Vagina (tissue), 2 donors: ENCODE measurements at regions not wholly inside any gene's neighbourhood (a gene's known extent, or its start where the extent isn't known, plus 50 kb on each side); places are given as distances from the start of the nearest gene placed in this dataset.

Source experiments
- DNase-seq, 2 donors: peaks; one replicate each; pipeline ENCODE4 v3.0.0-alpha.2; 2017; ENCODE audit errors: extremely low spot score in 2 of 2
- H3K27ac ChIP-seq: fragments of 200-600 bp; sonication (generic); one replicate; pipeline ENCODE4 v1.5.1; 2019
- H3K27me3 ChIP-seq: fragments of 200-600 bp; sonication (generic); one replicate; pipeline ENCODE4 v1.5.1; 2019
- H3K36me3 ChIP-seq, 2 donors: fragments of 200-600 bp; sonication (generic); one replicate each; pipeline ENCODE4 v1.5.1; 2017 to 2019
- H3K4me1 ChIP-seq: fragments of 200-600 bp; sonication (generic); one replicate; pipeline ENCODE4 v1.5.1; 2019
- H3K4me3 ChIP-seq, 2 donors: fragments of 200-600 bp; sonication (generic); 1 replicate in 1 of 2; 2 replicates in 1 of 2; pipeline ENCODE4 v1.5.1; 2016 to 2019
- H3K9me3 ChIP-seq: fragments of 200-600 bp; sonication (generic); one replicate; pipeline ENCODE4 v1.5.1; 2019
- POLR2A ChIP-seq, 2 donors: fragments of 450-650 bp; IDR thresholded peaks; one replicate each; pipeline ENCODE4 v1.6.1; 2017; ENCODE audit warnings: antibody characterized with exemption in 2 of 2, mild to moderate bottlenecking in 2 of 2, moderate library complexity in 2 of 2
- POLR2AphosphoS5 ChIP-seq, 2 donors: sonication (generic); formaldehyde crosslinking; IDR thresholded peaks; one replicate each; pipeline ENCODE4 v1.9.0; 2017; ENCODE audit warnings: antibody characterized with exemption in 2 of 2, mild to moderate bottlenecking in 2 of 2, low read depth in 1 of 2; ENCODE audit not compliant: insufficient read depth in 1 of 2
- intact Hi-C: fragments of 100-400 bp; cut with DNase I; formaldehyde crosslinking; loops from one replicate; pipeline ENCODE4 v1.15.1; 2023
- TF ChIP-seq, protein P1 (sequence below), 3 experiments: fragments of 450-650 bp in 2 of 3; fragments of 200-600 bp in 1 of 3; sonication (generic) in 1 of 3; IDR thresholded peaks; one replicate each; pipeline ENCODE4 v1.5.1; 2017 to 2019; ENCODE audit warnings: antibody characterized with exemption in 3 of 3, mild to moderate bottlenecking in 2 of 3, moderate library complexity in 2 of 3

DNA sequence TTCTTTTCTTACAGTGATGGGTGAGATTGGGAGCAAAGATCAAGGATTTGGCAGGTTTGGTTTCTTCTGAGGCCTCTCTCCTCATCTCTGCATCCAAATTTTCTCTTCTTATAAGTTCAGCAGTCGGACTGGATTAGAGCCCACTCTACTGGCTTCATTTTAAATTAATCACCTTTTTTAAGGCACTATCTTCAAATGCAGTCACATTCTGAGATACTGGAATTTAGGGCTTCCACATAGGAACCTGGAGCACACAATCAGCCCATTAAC lies 56.5 kb upstream of the PLSCR4 start:
- Histone ChIP-seq H3K9me3 (no peaks in the 10 kb centered on the region), H3K27me3 (no peaks in the 10 kb centered on the region), H3K4me3 (no peak overlapping the region), H3K36me3 (no peaks in the 10 kb centered on the region), H3K27ac (no peak overlapping the region), H3K4me1 (no peaks in the 10 kb centered on the region)
- no peak for TF ChIP-seq POLR2AphosphoS5 (IDR thresholded peaks at IDR 0.05; ENCODE audit: insufficient read depth in 1 of 2, low read depth in 1 of 2)
- TF ChIP-seq POLR2A (IDR thresholded peaks at IDR 0.05): no peak
- TF ChIP-seq, protein P1, sequence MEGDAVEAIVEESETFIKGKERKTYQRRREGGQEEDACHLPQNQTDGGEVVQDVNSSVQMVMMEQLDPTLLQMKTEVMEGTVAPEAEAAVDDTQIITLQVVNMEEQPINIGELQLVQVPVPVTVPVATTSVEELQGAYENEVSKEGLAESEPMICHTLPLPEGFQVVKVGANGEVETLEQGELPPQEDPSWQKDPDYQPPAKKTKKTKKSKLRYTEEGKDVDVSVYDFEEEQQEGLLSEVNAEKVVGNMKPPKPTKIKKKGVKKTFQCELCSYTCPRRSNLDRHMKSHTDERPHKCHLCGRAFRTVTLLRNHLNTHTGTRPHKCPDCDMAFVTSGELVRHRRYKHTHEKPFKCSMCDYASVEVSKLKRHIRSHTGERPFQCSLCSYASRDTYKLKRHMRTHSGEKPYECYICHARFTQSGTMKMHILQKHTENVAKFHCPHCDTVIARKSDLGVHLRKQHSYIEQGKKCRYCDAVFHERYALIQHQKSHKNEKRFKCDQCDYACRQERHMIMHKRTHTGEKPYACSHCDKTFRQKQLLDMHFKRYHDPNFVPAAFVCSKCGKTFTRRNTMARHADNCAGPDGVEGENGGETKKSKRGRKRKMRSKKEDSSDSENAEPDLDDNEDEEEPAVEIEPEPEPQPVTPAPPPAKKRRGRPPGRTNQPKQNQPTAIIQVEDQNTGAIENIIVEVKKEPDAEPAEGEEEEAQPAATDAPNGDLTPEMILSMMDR (IDR thresholded peaks at IDR 0.05): no peak
- intact Hi-C loops: loop anchor here (5.0 kb wide), 1 partner anchor 55 kb away; the partner anchor contains the start of gene PLSCR4
- no peak for DNase-seq

DNA sequence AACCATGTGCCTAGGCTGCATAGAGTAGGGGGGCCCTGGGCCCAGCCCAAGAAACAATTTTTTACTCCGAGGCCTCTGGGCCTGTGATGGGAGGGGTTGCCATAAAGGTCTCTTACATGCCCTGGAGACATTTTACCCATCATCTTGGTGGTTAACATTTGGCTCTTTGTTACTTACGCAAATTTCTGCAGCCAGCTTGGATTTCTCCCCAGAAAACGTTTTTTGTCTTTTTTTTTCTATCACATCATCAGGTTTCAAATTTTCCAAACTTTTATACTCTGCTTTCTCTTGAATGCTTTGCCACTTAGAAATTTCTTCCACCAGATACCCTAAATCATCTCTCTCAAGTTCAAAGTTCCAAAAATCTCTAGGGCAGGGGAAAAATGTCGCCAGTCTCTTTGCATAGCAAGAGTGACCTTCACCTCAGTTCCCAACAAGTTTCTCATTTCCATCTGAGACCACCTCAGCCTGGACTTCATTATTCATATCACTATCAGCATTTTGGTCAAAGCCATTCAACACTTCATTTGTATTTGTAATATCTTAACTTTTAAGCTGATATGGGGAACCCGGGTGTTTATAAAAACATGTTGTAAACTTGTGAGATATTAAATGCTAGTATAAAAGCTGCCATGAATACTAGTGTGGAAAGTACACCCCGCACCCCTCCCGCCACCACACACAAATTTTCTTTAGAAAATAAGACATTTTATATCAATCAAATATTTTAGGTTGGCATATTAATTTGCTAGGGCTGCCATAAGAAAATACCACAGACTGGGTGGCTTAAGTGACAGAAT lies 56.0 kb upstream of the PLSCR4 start:
- Histone ChIP-seq H3K4me3 (no peak overlapping the region), H3K4me1 (no peaks in the 10 kb centered on the region), H3K36me3 (no peaks in the 10 kb centered on the region), H3K9me3 (no peaks in the 10 kb centered on the region), H3K27ac (no peak overlapping the region), H3K27me3 (no peaks in the 10 kb centered on the region)
- no peak for DNase-seq
- intact Hi-C loops: loop anchor here (5.0 kb wide), 1 partner anchor 55 kb away; the partner anchor contains the start of gene PLSCR4
- no peak for TF ChIP-seq POLR2AphosphoS5 (IDR thresholded peaks at IDR 0.05; ENCODE audit: insufficient read depth in 1 of 2, low read depth in 1 of 2)
- TF ChIP-seq, protein P1 (IDR thresholded peaks at IDR 0.05): no peak
- TF ChIP-seq POLR2A (IDR thresholded peaks at IDR 0.05): no peak

GRCh38 chr3:146305808-146306423 lies 55.0 kb upstream of the PLSCR4 start:
- Histone ChIP-seq H3K27ac (no peak overlapping the region), H3K36me3 (no peaks in the 10 kb centered on the region), H3K9me3 (no peaks in the 10 kb centered on the region), H3K27me3 (no peaks in the 10 kb centered on the region), H3K4me1 (no peaks in the 10 kb centered on the region), H3K4me3 (no peak overlapping the region)
- DNase-seq: no peak
- TF ChIP-seq, protein P1 (IDR thresholded peaks at IDR 0.05): no peak
- no peak for TF ChIP-seq POLR2AphosphoS5 (IDR thresholded peaks at IDR 0.05; ENCODE audit: insufficient read depth in 1 of 2, low read depth in 1 of 2)
- TF ChIP-seq POLR2A (IDR thresholded peaks at IDR 0.05): no peak
- intact Hi-C loops: loop anchor here (5.0 kb wide), 1 partner anchor 54 kb away; the partner anchor contains the start of gene PLSCR4

GRCh38 chr3:146300768-146301167 lies 49.9 kb upstream of the PLSCR4 start:
- no peak for DNase-seq
- TF ChIP-seq, protein P1 (IDR thresholded peaks at IDR 0.05): no peak
- no peak for TF ChIP-seq POLR2AphosphoS5 (IDR thresholded peaks at IDR 0.05; ENCODE audit: insufficient read depth in 1 of 2, low read depth in 1 of 2)
- TF ChIP-seq POLR2A (IDR thresholded peaks at IDR 0.05): no peak

More at GRCh38 chr3:146300768-146301167, 49.9 kb upstream of the PLSCR4 start:
- H3K4me3 ChIP-seq: no peak overlapping the region
- H3K27me3 ChIP-seq: no peaks in the 10 kb centered on the region
- no peaks in the 10 kb centered on the region for H3K9me3 ChIP-seq
- no peaks in the 10 kb centered on the region for H3K4me1 ChIP-seq
- no peaks in the 10 kb centered on the region for H3K36me3 ChIP-seq
- no peak overlapping the region for H3K27ac ChIP-seq
- intact Hi-C loops: no loop called here
